ENCODE measurements at regions not wholly inside any gene's neighbourhood (a gene's known extent, or its start where the extent isn't known, plus 50 kb on each side); places are given as distances from the start of the nearest gene placed in this dataset.
A peak's percentile ranks its signal among the peaks of the same experiment; 100 is the strongest.

GRCh38 chr17:51486091-51486490 lies 225.7 kb downstream of the UTP18 start:
- Mint-ChIP-seq H3K27ac (ENCODE audit: unreplicated experiment) (no peak overlapping the region), H3K36me3 (ENCODE audit: insufficient read depth, unreplicated experiment) (no peaks in the 10 kb centered on the region), H3K4me3 (ENCODE audit: low read depth, unreplicated experiment) (no peak overlapping the region), H3K27me3 (ENCODE audit: unreplicated experiment) (peaks cover 48% of the 10 kb centered on the region), H3K9me3 (ENCODE audit: low read depth, unreplicated experiment) (no peaks in the 10 kb centered on the region), H3K4me1 (ENCODE audit: low read depth, unreplicated experiment) (no peaks in the 10 kb centered on the region)
- CTCF ChIA-PET = interaction anchor here (0.6 kb wide), 1 partner anchor 591 kb away, joined by 4 read pairs; no protein-coding TSS in a partner anchor
- no TSS peak for BruUV-seq (replicated peaks)
- intact Hi-C loops (cut with micrococcal nuclease; ENCODE audit: unreplicated experiment) = no loop called here
- TF ChIP-seq CTCF (IDR thresholded peaks at IDR 0.05; ENCODE audit: unreplicated experiment) = no peak
- no peak for DNase-seq

- Mint-ChIP-seq H3K4me3 (ENCODE audit: low read depth, unreplicated experiment) (no peak overlapping the region), H3K36me3 (ENCODE audit: insufficient read depth, unreplicated experiment) (no peaks in the 10 kb centered on the region), H3K27me3 (ENCODE audit: unreplicated experiment) (peaks cover 51% of the 10 kb centered on the region), H3K9me3 (ENCODE audit: low read depth, unreplicated experiment) (no peaks in the 10 kb centered on the region), H3K4me1 (ENCODE audit: low read depth, unreplicated experiment) (no peaks in the 10 kb centered on the region), H3K27ac (ENCODE audit: unreplicated experiment) (no peak overlapping the region)
- no peak for DNase-seq
- no TSS peak for BruUV-seq (replicated peaks)
- CTCF ChIA-PET = no interaction called here
- no peak for TF ChIP-seq CTCF (IDR thresholded peaks at IDR 0.05; ENCODE audit: unreplicated experiment)
- intact Hi-C loops (cut with micrococcal nuclease; ENCODE audit: unreplicated experiment) = no loop called here
Measured at GRCh38 chr17:51486885-51487520, 226.7 kb downstream of the UTP18 start.

- TF ChIP-seq CTCF (IDR thresholded peaks at IDR 0.05; ENCODE audit: unreplicated experiment) = peak; percentile 25
- CTCF ChIA-PET = interaction anchor here (1.0 to 1.4 kb wide), 2 partner anchors 9 to 88 kb away, joined by 3 read pairs; no protein-coding TSS in a partner anchor
Measured at GRCh38 chr17:51487947-51488346, 227.6 kb downstream of the UTP18 start.

GRCh38 chr17:51491416-51491815 lies 231.1 kb downstream of the UTP18 start:
- Mint-ChIP-seq H3K27ac (ENCODE audit: unreplicated experiment) (no peak overlapping the region), H3K27me3 (ENCODE audit: unreplicated experiment) (peaks cover 82% of the 10 kb centered on the region), H3K9me3 (ENCODE audit: low read depth, unreplicated experiment) (no peaks in the 10 kb centered on the region), H3K36me3 (ENCODE audit: insufficient read depth, unreplicated experiment) (no peaks in the 10 kb centered on the region), H3K4me3 (ENCODE audit: low read depth, unreplicated experiment) (no peak overlapping the region), H3K4me1 (ENCODE audit: low read depth, unreplicated experiment) (no peaks in the 10 kb centered on the region)
- no peak for DNase-seq
- TF ChIP-seq CTCF (IDR thresholded peaks at IDR 0.05; ENCODE audit: unreplicated experiment) = no peak
- CTCF ChIA-PET = interaction anchor here (0.7 kb wide), 1 partner anchor 15 kb away, joined by 3 read pairs; no protein-coding TSS in a partner anchor
- no TSS peak for BruUV-seq (replicated peaks)
- intact Hi-C loops (cut with micrococcal nuclease; ENCODE audit: unreplicated experiment) = no loop called here

More at GRCh38 chr17:51487947-51488346, 227.6 kb downstream of the UTP18 start:
- Mint-ChIP-seq H3K4me3 (ENCODE audit: low read depth, unreplicated experiment) (no peak overlapping the region), H3K9me3 (ENCODE audit: low read depth, unreplicated experiment) (no peaks in the 10 kb centered on the region), H3K36me3 (ENCODE audit: insufficient read depth, unreplicated experiment) (no peaks in the 10 kb centered on the region), H3K27ac (ENCODE audit: unreplicated experiment) (no peak overlapping the region), H3K27me3 (ENCODE audit: unreplicated experiment) (peaks cover 60% of the 10 kb centered on the region), H3K4me1 (ENCODE audit: low read depth, unreplicated experiment) (no peaks in the 10 kb centered on the region)
- peak; percentile 11 for DNase-seq
- intact Hi-C loops (cut with micrococcal nuclease; ENCODE audit: unreplicated experiment) = no loop called here
- BruUV-seq (replicated peaks) = no TSS peak
